Breast epithelium (tissue), 3 donors: ENCODE measurements at regions not wholly inside any gene's neighbourhood (a gene's known extent, or its start where the extent isn't known, plus 50 kb on each side); places are given as distances from the start of the nearest gene placed in this dataset.

Experiments used
- CTCF ChIP-seq, 3 donors: fragments of 450-650 bp; IDR thresholded peaks; one replicate each; pipeline ENCODE4 v1.5.1; 2016 to 2017; ENCODE audit warnings: antibody characterized with exemption in 3 of 3, mild to moderate bottlenecking in 3 of 3, moderate library complexity in 3 of 3
- POLR2A ChIP-seq: fragments of 450-650 bp; IDR thresholded peaks from one replicate; pipeline ENCODE4 v1.6.1; 2016; ENCODE audit warnings: antibody characterized with exemption, mild to moderate bottlenecking, moderate library complexity

- TF ChIP-seq CTCF (IDR thresholded peaks at IDR 0.05), result no peak
- no peak for TF ChIP-seq POLR2A
Measured at GRCh38 chr2:75932996-75933395, 222.3 kb upstream of the GCFC2 start.
